Islet precursor cell (in vitro differentiated cells): ENCODE measurements at regions not wholly inside any gene's neighbourhood (a gene's known extent, or its start where the extent isn't known, plus 50 kb on each side); places are given as distances from the start of the nearest gene placed in this dataset.

Source experiments
- DNase-seq: peaks from one replicate; pipeline ENCODE4 v3.0.0-alpha.2; 2018

DNA sequence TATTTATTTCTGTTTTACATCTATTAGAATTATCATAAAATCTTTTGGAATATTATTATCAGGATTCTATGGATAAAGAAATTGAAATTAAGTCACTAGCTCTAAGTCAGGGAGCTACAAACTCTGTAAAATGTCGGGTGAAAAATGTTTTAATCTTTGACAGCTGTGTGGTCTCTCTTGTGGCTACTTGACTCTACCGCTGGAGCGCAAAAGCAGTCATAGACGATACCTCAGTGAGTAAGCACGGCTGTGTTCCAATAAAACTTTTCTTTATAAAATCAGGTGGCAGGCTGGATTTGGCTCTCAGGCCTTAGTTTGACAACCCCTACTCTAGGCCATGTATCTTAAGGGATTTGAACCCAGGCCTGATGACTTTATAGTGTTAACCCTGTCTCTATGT lies 88.5 kb upstream of the PFN2 start:
- no peak for DNase-seq

DNA sequence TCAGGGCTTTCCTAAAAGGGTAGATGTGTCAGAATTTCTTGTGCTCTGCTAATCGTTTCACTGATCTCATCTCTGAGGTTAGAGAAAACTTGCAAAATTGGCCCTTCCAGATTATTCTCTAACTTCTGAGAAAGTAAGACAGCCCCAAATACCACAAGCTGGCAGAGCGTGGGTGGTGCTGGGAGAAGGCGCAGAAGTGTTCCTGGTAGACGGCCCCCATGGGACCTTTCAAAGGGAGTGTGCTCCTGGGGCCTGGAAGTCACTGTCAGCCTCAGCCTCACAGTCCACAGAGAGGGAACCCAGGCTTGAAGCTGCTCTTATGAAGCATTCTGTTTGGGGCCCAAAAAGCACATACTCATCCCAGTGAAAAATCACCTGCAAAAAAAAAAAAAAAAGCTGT lies 86.5 kb upstream of the PFN2 start:
- no peak for DNase-seq

DNA sequence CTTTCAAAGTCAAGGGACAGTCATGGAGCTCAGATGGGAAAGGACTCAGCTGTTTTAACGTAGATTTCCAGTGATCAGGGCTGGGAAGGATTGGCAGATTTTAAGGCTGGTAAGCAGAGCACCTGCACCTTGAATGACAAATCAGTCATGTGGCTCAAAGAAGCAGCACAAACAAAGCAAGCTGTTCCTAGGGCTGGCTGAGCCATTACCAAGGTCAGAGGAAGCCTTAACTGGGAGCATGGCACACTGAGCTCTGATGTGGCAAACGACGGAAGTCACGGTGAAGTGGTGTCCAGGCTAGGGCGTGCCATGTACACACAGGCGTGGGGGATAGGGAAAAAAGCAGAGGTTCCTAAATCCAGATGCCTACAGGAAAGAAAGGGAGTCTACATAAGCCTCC lies 84.6 kb upstream of the PFN2 start:
- no peak for DNase-seq

DNA sequence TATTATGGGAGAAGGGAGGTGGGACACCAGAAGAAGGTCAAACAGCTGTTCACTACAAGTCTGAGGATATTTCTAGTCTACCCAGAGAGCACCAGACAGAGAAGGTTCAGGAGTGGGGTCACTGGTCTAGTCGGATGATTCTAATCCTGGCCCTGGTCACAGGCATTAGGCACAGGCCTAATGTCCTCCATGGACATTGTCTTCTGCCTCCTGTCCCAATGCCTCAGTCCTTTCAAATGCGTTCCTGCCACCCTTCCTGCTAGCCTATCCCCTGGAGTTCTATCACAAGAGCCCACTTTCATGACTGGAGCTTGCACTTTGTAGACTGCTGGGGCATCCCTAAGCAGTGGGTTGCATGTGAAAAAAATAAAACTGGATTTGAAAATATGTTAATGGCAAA lies 83.9 kb upstream of the PFN2 start:
- no peak for DNase-seq

DNA sequence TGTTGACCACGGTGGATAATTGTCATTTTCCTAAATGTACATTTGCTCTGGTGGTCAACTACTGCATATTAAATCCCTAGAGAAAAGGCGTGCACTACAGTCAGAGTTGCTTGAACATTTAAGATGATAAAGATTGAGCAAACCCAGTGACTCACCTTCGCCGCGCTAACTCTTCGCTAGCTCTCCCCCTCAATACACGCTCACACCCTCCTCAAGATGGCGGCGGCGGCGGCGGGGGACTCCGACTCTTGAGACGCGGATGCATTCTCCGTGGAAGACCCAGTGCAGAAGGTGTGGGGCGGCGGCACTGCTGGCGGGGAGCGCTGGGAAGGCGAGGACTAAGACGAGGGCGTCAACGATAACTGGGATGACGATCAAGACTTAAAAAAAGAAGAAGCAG lies 79.8 kb upstream of the PFN2 start:
- DNase-seq, result no peak

DNA sequence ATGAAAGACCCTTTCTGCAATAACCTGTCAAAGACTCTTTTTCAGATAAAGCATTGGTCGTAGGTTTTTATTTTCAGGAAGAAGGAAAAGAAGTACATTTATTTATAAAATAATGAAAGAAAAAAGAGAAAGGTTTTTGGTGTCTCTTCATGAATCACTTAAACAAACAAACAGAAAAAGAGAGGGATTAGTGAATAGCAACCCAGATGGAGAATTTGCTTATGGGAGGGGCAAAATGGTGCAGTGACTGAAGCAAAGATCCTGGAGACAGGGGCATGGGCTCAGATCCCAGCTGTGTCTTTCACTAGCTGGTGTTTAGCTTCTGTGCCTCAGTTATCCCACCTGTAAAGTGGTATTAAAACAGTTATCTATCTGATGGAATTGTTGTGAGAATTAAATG lies 78.6 kb upstream of the PFN2 start:
- DNase-seq, result no peak

DNA sequence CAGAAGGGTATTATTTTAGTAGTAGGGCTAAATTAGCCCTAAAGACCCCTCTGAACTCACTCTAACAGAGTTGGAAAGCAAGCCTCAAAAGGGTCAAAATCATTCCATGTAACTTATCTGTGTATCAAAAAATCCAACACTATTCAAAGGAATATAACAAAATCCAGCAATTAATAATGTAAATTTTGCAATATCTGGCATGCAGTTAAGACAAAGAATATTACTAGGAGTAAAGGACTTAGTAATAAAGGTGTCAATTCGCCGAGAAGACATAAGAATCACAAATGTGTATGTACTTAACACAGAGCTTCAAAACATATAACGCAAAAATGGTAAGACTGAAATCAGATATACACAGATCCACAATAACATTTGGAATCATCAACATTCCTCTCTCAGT lies 71.2 kb upstream of the PFN2 start:
- DNase-seq, result no peak

DNA sequence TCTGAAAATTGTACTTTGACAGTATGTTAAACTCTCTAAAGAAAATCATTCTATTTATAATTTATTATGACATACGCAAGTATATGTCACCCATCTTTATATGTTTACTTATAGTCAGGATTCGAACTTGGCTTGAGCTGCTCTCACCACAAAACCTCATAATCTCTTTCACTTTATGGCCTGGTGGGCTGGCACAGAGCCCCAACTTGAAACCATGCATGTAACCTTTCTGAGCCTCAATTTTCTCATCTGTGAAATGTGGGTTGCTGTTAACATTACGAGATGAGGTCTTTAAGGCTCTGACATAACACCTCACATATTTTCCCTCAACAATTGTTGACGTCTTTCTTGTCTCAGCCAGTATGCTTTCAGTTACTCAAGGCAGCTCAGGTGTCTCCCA lies 69.4 kb upstream of the PFN2 start:
- DNase-seq, result no peak

DNA sequence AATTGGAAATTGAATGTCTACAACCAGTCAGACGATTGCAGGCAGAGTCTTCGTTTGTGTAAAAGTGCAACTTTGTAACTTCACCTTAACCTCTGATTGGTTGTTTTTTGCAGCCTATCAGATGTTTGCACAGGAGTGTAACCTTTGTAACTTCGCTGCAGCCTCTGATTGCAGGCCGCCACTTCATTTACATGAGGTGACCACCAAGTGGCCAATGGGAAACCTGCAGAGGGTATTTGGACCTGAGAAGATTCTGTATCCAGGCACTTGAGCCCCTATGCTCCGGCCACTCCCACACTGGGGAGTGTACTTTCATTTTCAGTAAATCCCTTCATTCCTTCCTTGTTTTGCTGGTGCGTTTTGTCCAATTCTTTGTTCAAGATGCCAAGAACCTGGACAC lies 68.1 kb upstream of the PFN2 start:
- DNase-seq, result no peak

DNA sequence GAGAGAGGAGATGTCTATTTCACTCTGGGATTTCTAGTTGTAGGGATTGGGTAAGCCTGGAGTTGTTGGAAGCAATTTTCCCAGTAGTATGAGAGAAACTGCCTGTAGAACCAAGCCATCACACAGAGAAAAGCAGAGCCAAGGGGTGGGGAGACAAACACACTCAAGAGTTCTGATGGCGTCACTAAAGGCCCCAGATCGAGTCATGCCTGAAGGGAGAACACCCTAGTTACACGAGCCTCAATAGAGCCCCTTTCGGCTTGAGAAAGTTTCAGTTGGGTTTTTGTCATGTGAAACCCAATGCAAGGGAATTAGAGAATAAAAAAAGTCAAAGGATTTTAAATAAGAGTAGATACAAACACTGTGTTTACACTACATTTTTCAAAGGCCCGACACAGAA lies 66.1 kb upstream of the PFN2 start:
- no peak for DNase-seq

DNA sequence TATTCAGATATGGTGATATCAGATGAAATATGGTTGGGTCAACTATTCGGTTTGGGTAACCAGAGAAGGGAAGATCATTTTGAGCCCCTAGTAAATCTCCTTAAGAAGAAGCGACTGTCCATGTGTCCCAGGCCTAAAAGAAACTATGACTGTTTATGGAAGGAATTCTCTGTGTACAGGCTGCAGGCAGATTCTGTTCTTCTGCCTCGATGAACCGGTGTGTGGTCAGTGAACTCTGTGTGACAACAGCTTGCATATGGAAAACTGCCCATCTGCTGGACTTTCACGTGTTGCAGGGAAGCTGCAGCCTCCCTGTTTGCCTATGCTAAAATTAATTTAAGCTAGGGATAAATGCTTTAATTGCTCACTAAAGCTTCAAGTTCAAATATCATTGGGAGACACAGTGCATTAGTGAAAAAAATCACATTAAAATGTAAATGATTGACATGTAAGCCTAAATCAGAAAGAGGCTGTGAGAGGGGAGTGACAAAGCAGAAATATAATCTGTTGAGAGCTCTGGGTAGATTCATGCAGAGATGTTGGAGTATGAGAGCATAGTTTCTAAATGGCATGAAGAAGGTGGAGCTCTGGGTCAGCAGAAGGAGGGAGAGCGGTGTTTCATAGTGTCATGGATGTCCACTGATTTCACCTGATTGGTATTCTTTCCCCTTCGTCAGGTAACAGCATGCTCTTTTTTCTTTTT lies 65.4 kb upstream of the PFN2 start:
- no peak for DNase-seq

DNA sequence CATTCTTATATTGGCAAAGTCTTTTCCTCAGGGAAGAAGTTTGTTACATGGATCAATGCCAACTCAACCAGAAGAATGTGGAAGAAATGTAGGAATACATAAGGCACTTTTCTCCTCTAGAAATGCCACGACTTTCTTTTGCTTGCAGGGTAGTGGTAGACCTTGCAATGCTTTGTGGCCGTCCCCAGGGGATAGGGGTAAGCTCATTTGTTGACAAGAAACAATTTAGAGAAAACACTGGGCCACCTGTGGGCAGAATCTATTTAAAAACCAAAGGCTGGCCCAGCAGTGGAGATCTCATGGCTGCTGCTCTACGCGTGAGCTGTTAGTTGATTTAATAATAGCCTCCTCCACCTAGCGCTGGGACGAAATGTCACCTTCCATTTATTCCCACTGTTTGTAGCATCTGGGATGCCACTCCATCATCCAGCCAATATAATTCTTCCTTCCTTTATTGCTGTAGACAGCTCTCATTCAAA lies 64.6 kb upstream of the PFN2 start:
- no peak for DNase-seq

DNA sequence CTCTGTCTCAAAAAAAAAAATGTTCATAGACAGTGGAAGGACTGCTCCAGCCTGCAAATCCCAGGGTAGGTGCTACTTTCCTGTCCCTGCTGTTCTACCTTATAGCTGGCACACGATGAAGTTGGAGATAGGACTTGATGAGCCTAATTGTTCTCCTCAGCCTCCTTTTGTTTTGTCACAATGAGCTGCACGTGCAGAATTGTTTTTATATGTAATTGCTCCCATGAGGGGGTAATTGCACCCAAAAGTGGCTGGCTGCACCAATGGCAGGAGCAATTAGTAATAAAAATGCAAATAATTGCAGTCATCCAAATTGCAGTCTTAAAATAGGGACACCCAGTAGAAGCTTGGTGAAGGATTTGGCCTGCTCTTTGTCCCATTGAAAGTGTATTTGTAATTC lies 63.0 kb upstream of the PFN2 start:
- DNase-seq, result no peak

DNA sequence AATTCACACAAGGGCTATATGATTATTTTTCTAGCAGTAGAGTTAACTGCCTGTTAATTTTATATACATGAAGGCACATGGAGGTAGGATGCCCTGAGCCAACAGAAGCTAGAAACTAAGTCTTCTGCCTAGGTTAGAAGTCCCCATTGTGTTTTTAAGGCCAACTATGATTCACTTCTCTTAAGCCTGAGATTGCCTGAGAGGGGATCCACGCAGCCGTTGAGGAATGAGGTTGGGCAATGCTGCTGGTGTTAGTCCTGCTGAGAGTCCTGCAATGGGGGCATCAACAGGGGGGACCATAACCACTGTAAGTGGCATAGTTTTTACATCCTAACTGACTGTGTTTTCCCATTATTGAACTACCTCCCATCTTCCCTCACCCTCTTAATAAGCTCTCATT lies 60.1 kb upstream of the PFN2 start:
- no peak for DNase-seq

DNA sequence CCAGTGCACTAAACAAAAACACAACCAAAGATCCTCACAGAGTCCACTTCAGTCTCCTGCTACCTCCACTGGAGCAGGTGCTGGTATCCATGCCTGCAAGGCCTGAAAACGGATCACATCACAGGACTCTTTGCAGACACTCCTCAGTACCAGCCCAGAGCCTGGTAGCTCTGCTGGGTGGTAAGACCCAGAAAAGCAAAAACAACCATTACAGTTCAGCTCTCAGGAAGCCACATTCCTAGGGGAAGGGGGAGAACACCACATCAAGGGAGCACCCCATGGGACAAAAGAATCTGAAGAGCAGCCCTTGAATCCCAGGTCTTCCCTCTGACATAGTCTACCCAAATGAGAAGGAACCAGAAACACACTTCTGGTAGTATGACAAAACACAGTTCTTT lies 52.5 kb upstream of the PFN2 start:
- no peak for DNase-seq

DNA sequence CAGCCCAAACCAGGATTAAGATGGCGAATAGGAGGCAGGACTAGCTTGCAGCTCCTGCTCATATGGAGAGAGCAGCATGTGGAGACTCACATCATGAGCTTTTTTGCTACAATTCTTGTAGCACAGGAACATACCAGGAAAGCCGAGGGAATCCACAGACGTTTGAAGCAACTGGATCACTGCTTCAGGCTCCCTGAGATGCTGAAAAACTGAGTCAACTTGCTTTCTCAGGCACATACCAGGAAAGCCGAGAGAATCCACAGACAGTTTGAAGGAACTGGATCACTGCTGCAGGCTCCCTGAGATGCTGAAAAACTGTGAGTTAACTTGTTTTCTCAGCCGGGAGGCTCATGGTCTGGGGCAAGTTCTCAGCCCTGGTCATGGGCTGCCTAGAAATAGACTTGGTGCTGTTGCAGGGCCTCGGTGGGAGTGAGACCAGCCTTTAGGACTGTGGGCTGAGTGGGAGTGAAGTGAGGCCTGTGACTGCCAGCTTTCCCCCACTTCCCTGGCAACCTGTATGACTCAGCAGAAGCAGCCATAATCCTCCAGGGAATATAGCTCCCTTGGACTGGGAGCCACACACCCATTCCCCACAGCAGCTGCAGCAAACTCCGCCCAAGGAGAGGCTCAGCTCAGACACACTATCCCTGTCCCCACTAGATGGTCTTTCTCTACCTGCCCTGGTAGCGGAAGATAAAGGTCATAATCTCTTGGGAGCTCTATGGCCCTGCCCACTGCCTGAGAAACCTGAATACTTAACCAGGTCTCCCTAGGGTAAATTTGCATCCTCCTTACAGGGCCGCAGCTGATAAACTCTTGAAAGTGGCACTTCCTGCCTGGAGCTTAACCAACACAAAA lies 51.9 kb upstream of the PFN2 start:
- peak; percentile 69 for DNase-seq

DNA sequence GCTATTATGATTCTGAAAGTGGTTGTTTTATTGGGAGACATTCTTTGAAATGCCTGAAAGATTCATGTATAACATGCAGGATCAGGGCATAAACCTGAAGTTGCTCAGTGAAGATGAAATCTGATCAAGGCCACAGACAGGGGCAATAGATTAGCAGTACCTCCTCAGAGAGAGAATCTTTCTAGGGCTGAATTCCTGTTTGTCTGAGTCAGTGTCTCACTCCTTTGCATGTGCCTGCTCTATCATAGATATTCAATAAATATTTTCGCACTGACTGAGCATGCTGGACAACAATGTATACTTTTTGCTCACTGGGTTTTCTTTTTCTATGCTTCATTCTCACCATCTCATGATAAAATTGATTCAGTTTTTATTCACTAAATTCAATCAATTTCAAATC lies 49.8 kb upstream of the PFN2 start:
- DNase-seq, result no peak
